HL-60 (cell line): ENCODE measurements at regions not wholly inside any gene's neighbourhood (a gene's known extent, or its start where the extent isn't known, plus 50 kb on each side); places are given as distances from the start of the nearest gene placed in this dataset.
"Not testable (repeated sequence)": the region's sequence is repeated elsewhere in the genome, so short reads cannot be mapped to it uniquely, and the experiment has no call there.

ENCODE experiments used
- DNase-seq, 2 experiments: peaks; one replicate each; pipeline ENCODE4 v3.0.0-alpha.2; 2010 to 2020; ENCODE audit warnings: low read depth in 1 of 2, low spot score in 1 of 2
- H3K27ac ChIP-seq: fragments of 250-450 bp; sonication (Bioruptor Pico); replicated peaks from 2 replicates; pipeline ENCODE4 v1.5.1; 2020; ENCODE audit warnings: mild to moderate bottlenecking, moderate library complexity
- H3K27me3 ChIP-seq: fragments of 250-450 bp; sonication (Bioruptor Pico); 2 replicates; pipeline ENCODE4 v1.5.1; 2021; ENCODE audit warnings: mild to moderate bottlenecking, moderate library complexity; ENCODE audit not compliant: insufficient read depth, poor library complexity, severe bottlenecking
- H3K4me3 ChIP-seq: replicated peaks from 2 replicates; pipeline ENCODE4 v1.5.1; 2011; ENCODE audit warnings: mild to moderate bottlenecking, control low read depth, low read length; ENCODE audit not compliant: insufficient read depth
- GABPA ChIP-seq: IDR thresholded peaks from 2 replicates; pipeline ENCODE4 v1.6.1; 2012; ENCODE audit warnings: low read depth
- POLR2AphosphoS5 ChIP-seq: IDR thresholded peaks from 2 replicates; pipeline ENCODE4 v1.6.1; 2012; ENCODE audit warnings: low read depth
- SPI1 ChIP-seq: IDR thresholded peaks from 2 replicates; pipeline ENCODE4 v1.6.1; 2012; ENCODE audit warnings: low read depth, mild to moderate bottlenecking, borderline replicate concordance
- TF ChIP-seq, protein P1 (sequence below): IDR thresholded peaks from one replicate; pipeline ENCODE4 v1.5.1; 2011; ENCODE audit warnings: low read length, control low read depth, inconsistent platforms; ENCODE audit not compliant: insufficient read depth
- TF ChIP-seq, protein P2 (sequence below): IDR thresholded peaks from 2 replicates; pipeline ENCODE4 v1.6.1; 2012; ENCODE audit warnings: low read depth; ENCODE audit not compliant: insufficient replicate concordance

DNA sequence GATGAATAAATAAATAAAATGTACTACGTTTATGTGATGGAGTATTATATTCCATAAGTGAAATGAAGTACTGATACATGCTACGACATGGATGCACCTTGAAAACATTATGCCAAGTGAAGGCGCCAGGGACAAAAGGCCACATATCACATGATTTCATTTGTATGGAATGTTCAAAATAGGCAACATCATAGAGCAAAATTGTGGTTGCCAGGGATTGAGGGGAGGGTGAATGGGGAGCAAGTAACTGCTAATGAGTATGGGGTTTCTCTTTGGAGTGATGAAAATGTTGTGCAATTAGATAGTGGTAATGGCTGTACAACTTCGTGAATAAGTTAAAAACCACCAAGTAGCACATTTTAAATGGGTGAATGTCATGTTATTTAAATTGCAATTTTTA is 132.8 kb downstream of the SLC38A4 start:
- DNase-seq, result no peak

DNA sequence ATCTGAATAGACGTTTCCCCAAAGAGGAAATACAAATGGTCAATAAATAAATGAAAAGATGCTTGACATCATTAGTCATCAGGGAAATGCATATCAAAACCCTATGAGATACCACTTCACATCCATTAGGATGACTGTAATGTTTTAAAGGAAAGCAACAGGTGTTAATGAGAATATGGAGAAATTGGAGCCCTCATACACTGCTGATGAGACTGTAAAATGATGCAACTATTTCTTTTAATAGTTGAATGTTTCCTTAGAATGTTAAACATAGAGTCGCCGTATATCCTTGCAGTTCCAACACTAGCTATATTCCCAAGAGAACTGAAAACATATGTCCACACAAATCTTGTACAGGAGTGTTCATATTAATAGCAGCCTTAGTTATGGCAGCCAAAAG is 133.2 kb downstream of the SLC38A4 start:
- TF ChIP-seq GABPA, result no peak
- TF ChIP-seq, protein P1, sequence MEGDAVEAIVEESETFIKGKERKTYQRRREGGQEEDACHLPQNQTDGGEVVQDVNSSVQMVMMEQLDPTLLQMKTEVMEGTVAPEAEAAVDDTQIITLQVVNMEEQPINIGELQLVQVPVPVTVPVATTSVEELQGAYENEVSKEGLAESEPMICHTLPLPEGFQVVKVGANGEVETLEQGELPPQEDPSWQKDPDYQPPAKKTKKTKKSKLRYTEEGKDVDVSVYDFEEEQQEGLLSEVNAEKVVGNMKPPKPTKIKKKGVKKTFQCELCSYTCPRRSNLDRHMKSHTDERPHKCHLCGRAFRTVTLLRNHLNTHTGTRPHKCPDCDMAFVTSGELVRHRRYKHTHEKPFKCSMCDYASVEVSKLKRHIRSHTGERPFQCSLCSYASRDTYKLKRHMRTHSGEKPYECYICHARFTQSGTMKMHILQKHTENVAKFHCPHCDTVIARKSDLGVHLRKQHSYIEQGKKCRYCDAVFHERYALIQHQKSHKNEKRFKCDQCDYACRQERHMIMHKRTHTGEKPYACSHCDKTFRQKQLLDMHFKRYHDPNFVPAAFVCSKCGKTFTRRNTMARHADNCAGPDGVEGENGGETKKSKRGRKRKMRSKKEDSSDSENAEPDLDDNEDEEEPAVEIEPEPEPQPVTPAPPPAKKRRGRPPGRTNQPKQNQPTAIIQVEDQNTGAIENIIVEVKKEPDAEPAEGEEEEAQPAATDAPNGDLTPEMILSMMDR, result no peak
- TF ChIP-seq, protein P2, sequence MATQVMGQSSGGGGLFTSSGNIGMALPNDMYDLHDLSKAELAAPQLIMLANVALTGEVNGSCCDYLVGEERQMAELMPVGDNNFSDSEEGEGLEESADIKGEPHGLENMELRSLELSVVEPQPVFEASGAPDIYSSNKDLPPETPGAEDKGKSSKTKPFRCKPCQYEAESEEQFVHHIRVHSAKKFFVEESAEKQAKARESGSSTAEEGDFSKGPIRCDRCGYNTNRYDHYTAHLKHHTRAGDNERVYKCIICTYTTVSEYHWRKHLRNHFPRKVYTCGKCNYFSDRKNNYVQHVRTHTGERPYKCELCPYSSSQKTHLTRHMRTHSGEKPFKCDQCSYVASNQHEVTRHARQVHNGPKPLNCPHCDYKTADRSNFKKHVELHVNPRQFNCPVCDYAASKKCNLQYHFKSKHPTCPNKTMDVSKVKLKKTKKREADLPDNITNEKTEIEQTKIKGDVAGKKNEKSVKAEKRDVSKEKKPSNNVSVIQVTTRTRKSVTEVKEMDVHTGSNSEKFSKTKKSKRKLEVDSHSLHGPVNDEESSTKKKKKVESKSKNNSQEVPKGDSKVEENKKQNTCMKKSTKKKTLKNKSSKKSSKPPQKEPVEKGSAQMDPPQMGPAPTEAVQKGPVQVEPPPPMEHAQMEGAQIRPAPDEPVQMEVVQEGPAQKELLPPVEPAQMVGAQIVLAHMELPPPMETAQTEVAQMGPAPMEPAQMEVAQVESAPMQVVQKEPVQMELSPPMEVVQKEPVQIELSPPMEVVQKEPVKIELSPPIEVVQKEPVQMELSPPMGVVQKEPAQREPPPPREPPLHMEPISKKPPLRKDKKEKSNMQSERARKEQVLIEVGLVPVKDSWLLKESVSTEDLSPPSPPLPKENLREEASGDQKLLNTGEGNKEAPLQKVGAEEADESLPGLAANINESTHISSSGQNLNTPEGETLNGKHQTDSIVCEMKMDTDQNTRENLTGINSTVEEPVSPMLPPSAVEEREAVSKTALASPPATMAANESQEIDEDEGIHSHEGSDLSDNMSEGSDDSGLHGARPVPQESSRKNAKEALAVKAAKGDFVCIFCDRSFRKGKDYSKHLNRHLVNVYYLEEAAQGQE, result no peak
- TF ChIP-seq SPI1, result no peak
- no peak for TF ChIP-seq POLR2AphosphoS5
- no peak for DNase-seq
- Histone ChIP-seq H3K27ac (no peak overlapping the region), H3K27me3 (no peaks in the 10 kb centered on the region), H3K4me3 (no peak overlapping the region)

More for the DNA sequence above, 132.8 kb downstream of the SLC38A4 start:
- Histone ChIP-seq H3K27ac (no peak overlapping the region), H3K4me3 (no peak overlapping the region), H3K27me3 (no peaks in the 10 kb centered on the region)
- TF ChIP-seq GABPA, result no peak

DNA sequence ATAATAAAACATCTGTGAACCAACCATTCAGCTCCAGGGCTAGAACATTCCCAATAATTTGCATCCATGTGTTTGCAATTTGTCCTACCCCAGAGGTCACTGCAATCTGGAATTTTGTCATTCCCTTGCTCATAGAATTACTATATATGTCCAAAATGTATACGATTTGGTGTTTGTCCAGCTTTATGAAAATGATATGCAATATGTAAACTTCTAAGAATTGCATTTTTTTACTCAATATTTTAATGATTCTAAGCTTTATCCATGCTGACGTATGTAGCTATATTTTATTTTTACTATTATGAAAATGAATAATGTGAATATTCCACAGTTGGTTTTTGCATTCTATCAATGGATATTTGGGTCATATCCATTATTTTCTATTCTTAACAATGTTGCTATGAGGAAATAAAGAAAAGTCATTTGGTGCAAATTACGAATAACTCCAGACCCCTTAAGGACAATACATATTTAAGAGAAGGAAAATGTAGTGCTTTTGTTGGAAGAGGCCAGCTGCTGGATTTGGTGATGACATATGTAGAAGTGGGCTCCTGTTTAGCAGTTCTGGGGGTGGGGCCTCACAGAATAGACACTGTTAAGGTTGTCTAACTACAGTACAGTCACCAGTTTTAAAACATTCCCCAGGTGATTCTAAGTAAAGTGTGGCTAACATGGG is 139.4 kb downstream of the SLC38A4 start:
- Histone ChIP-seq H3K4me3 (no peak overlapping the region), H3K27me3 (no peaks in the 10 kb centered on the region), H3K27ac (no peak overlapping the region)
- no peak for TF ChIP-seq POLR2AphosphoS5
- TF ChIP-seq GABPA, result no peak
- no peak for TF ChIP-seq SPI1
- TF ChIP-seq, protein P1, result no peak
- TF ChIP-seq, protein P2, result no peak
- DNase-seq, result no peak

GRCh38 chr12:46684243-46684642 is 141.6 kb downstream of the SLC38A4 start:
- H3K4me3 ChIP-seq, H3K27ac ChIP-seq, DNase-seq, H3K27me3 ChIP-seq: not testable (repeated sequence)

DNA sequence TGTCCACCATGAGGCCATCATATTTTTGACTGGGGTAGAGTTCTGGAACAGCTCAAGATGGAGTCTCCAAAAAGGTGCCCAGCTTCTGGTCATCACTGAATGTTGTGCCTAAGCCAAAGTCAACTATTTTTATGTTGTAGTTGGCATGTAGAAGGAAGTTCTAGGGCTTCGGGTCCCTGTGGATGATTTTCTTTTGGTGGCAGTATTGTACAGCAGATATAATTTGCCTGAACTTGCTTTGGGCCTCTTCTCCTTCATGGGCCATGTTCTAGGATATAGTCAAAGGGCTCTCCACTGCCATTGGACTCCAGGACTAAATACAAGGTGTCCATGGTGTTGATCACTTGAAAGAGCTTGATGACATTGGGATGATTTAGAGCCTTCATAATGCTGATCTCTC is 143.6 kb downstream of the SLC38A4 start:
- H3K4me3 ChIP-seq, result no peak overlapping the region
- TF ChIP-seq, protein P1, result no peak
- TF ChIP-seq POLR2AphosphoS5, result no peak
- TF ChIP-seq GABPA, result no peak
- TF ChIP-seq, protein P2, result no peak
- no peak for TF ChIP-seq SPI1
- H3K27ac ChIP-seq, result no peak overlapping the region
- H3K27me3 ChIP-seq, result no peaks in the 10 kb centered on the region
- DNase-seq, result no peak
